GM12873 (cell line): ENCODE measurements at regions not wholly inside any gene's neighbourhood (a gene's known extent, or its start where the extent isn't known, plus 50 kb on each side); places are given as distances from the start of the nearest gene placed in this dataset.

Experiments used
- CTCF ChIP-seq: IDR thresholded peaks from 2 replicates; pipeline ENCODE4 v1.5.1; 2012; ENCODE audit warnings: low read depth, mild to moderate bottlenecking, moderate library complexity, low read length, control low read depth; ENCODE audit not compliant: insufficient read depth; ENCODE audit errors: missing control alignments

- no peak for TF ChIP-seq CTCF
Measured at GRCh38 chr5:113969901-113970300, 392.0 kb upstream of the KCNN2 start.

GRCh38 chr5:113971454-113971853 lies 390.4 kb upstream of the KCNN2 start:
- no peak for TF ChIP-seq CTCF

- no peak for TF ChIP-seq CTCF
Measured at GRCh38 chr5:113974976-113975375, 386.9 kb upstream of the KCNN2 start.

GRCh38 chr5:113984928-113985327 lies 376.9 kb upstream of the KCNN2 start:
- TF ChIP-seq CTCF, result no peak

GRCh38 chr5:113985505-113985904 lies 376.4 kb upstream of the KCNN2 start:
- TF ChIP-seq CTCF, result no peak

- TF ChIP-seq CTCF, result no peak
Measured at GRCh38 chr5:113989278-113989912, 372.5 kb upstream of the KCNN2 start.

GRCh38 chr5:113989913-113990305 lies 372.0 kb upstream of the KCNN2 start:
- TF ChIP-seq CTCF, result no peak
